SK-N-SH treated with all-trans-retinoic acid at 6 μM for 48 hours (cell line): ENCODE measurements at regions not wholly inside any gene's neighbourhood (a gene's known extent, or its start where the extent isn't known, plus 50 kb on each side); places are given as distances from the start of the nearest gene placed in this dataset.

ENCODE experiments used
- ARNTL ChIP-seq: fragments of 450-650 bp; formaldehyde crosslinking; IDR thresholded peaks from 2 replicates; pipeline ENCODE4 v1.5.0; 2020; ENCODE audit warnings: low read depth, mild to moderate bottlenecking, moderate library complexity, borderline replicate concordance
- CSDC2 ChIP-seq: fragments of 250-450 bp; sonication (Bioruptor Pico); IDR thresholded peaks from 2 replicates; pipeline ENCODE4 v1.5.0; 2020; ENCODE audit warnings: mild to moderate bottlenecking, moderate library complexity
- ESRRG ChIP-seq: fragments of 250-450 bp; sonication (Bioruptor Pico); IDR thresholded peaks from 2 replicates; pipeline ENCODE4 v1.6.1; 2021; ENCODE audit warnings: mild to moderate bottlenecking
- RARB ChIP-seq: fragments of 250-450 bp; sonication (Bioruptor Pico); IDR thresholded peaks from 2 replicates; pipeline ENCODE4 v1.8.0; 2021; ENCODE audit warnings: mild to moderate bottlenecking, moderate library complexity
- ZNF8 ChIP-seq: fragments of 450-650 bp; formaldehyde crosslinking; IDR thresholded peaks from 2 replicates; pipeline ENCODE4 v1.5.0; 2020; ENCODE audit warnings: mild to moderate bottlenecking, moderate library complexity
- TF ChIP-seq, protein P1 (sequence below): fragments of 250-450 bp; sonication (Bioruptor Pico); IDR thresholded peaks from 2 replicates; pipeline ENCODE4 v1.8.0; 2020; ENCODE audit warnings: mild to moderate bottlenecking, moderate library complexity, borderline replicate concordance

DNA sequence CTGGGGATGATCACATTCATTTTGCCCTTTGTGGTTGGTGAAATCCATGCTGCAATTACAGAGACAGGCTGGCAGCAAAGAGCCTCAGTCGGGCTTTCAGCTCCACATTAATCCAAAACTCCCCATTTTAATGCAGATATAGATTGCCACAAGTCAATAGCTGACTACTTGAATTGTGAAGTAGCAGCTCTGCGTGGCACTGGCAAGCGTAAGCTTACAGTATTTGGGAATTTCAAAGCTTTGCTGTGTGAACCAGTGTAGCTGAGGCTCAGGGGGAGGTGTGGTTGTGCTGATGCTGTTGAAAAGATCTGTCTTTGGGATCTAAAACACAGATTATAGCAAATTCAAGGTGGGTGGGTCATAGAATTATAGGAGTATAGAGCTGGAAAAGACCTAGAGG, 290.3 kb upstream of the ONECUT1 start:
- TF ChIP-seq ZNF8 (CRISPR knock-in tag) (no peak), CSDC2 (no peak), ARNTL (no peak), RARB (CRISPR knock-in tag) (no peak), ESRRG (no peak)
- TF ChIP-seq, protein P1, sequence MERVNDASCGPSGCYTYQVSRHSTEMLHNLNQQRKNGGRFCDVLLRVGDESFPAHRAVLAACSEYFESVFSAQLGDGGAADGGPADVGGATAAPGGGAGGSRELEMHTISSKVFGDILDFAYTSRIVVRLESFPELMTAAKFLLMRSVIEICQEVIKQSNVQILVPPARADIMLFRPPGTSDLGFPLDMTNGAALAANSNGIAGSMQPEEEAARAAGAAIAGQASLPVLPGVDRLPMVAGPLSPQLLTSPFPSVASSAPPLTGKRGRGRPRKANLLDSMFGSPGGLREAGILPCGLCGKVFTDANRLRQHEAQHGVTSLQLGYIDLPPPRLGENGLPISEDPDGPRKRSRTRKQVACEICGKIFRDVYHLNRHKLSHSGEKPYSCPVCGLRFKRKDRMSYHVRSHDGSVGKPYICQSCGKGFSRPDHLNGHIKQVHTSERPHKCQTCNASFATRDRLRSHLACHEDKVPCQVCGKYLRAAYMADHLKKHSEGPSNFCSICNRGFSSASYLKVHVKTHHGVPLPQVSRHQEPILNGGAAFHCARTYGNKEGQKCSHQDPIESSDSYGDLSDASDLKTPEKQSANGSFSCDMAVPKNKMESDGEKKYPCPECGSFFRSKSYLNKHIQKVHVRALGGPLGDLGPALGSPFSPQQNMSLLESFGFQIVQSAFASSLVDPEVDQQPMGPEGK (CRISPR knock-in tag): no peak
